GM23338 (cell line): ENCODE measurements at regions not wholly inside any gene's neighbourhood (a gene's known extent, or its start where the extent isn't known, plus 50 kb on each side); places are given as distances from the start of the nearest gene placed in this dataset.
"Not testable (repeated sequence)": the region's sequence is repeated elsewhere in the genome, so short reads cannot be mapped to it uniquely, and the experiment has no call there.

ENCODE experiments used
- ATAC-seq: fragments of 200-7000 bp; cut with Tn5 transposase; 3 replicates; pipeline ENCODE4 v1.9.1; 2020
- DNase-seq: peaks from one replicate; pipeline ENCODE4 v3.0.0-alpha.2; 2015; ENCODE audit warnings: low spot score
- H2AFZ ChIP-seq: fragments of 200-600 bp; sonication (generic); 2 replicates; pipeline ENCODE4 v1.8.0; 2016; ENCODE audit warnings: antibody characterized with exemption, mild to moderate bottlenecking, moderate library complexity
- H3F3A ChIP-seq: fragments of 200-600 bp; sonication (generic); replicated peaks from 2 replicates; pipeline ENCODE4 v1.8.0; 2017; ENCODE audit warnings: antibody characterized with exemption, mixed run types, low read depth
- H3K27ac ChIP-seq: fragments of 200-600 bp; sonication (generic); 2 replicates; pipeline ENCODE4 v1.6.1; 2016; ENCODE audit warnings: low read depth
- H3K27me3 ChIP-seq: fragments of 200-600 bp; sonication (generic); 2 replicates; pipeline ENCODE4 v1.8.0; 2016; ENCODE audit warnings: mild to moderate bottlenecking, mixed run types, moderate library complexity; ENCODE audit not compliant: insufficient read depth
- H3K36me3 ChIP-seq: fragments of 200-600 bp; sonication (generic); 2 replicates; pipeline ENCODE4 v1.8.0; 2016; ENCODE audit warnings: mild to moderate bottlenecking; ENCODE audit not compliant: insufficient read depth
- H3K4me1 ChIP-seq: fragments of 200-600 bp; sonication (generic); 2 replicates; pipeline ENCODE4 v1.8.0; 2016; ENCODE audit warnings: mild to moderate bottlenecking, moderate library complexity; ENCODE audit not compliant: insufficient read depth
- H3K4me2 ChIP-seq: fragments of 200-600 bp; sonication (generic); 2 replicates; pipeline ENCODE4 v1.7.1; 2017; ENCODE audit warnings: mixed run types
- H3K4me3 ChIP-seq: fragments of 200-600 bp; sonication (generic); 2 replicates; pipeline ENCODE4 v1.6.1; 2016; ENCODE audit warnings: mixed run types
- H3K79me2 ChIP-seq: fragments of 200-600 bp; sonication (generic); replicated peaks from 2 replicates; pipeline ENCODE4 v1.8.0; 2017; ENCODE audit warnings: mild to moderate bottlenecking; ENCODE audit not compliant: insufficient read depth
- H3K9me2 ChIP-seq: fragments of 200-600 bp; sonication (generic); 2 replicates; pipeline ENCODE4 v1.8.0; 2017; ENCODE audit not compliant: insufficient read depth
- H4K20me1 ChIP-seq: fragments of 200-600 bp; sonication (generic); replicated peaks from 2 replicates; pipeline ENCODE4 v1.8.0; 2017; ENCODE audit warnings: mild to moderate bottlenecking; ENCODE audit not compliant: insufficient read depth
- H3K27ac Mint-ChIP-seq: 2 replicates; pipeline ENCODE4 v1.8.0; 2020; ENCODE audit warnings: inconsistent platforms, mild to moderate bottlenecking, moderate library complexity, mixed read lengths
- H3K27me3 Mint-ChIP-seq: 3 replicates; pipeline ENCODE4 v1.8.0; 2022; ENCODE audit warnings: low read depth, mild to moderate bottlenecking, moderate library complexity, mixed read lengths, inconsistent platforms; ENCODE audit not compliant: insufficient read depth, poor library complexity
- H3K36me3 Mint-ChIP-seq: 3 replicates; pipeline ENCODE4 v1.8.0; 2021; ENCODE audit warnings: low read depth, mild to moderate bottlenecking, inconsistent platforms, moderate library complexity, mixed read lengths
- H3K4me1 Mint-ChIP-seq: 3 replicates; pipeline ENCODE4 v1.8.0; 2020; ENCODE audit warnings: mild to moderate bottlenecking, inconsistent platforms, mixed read lengths
- H3K4me3 Mint-ChIP-seq: 3 replicates; pipeline ENCODE4 v1.8.0; 2021; ENCODE audit warnings: moderate library complexity, mild to moderate bottlenecking, inconsistent platforms, mixed read lengths
- H3K9me3 Mint-ChIP-seq: 3 replicates; pipeline ENCODE4 v1.8.0; 2020; ENCODE audit warnings: moderate library complexity, mild to moderate bottlenecking, inconsistent platforms, mixed read lengths
- CREB1 ChIP-seq: fragments of 250-450 bp; sonication (Bioruptor Pico); IDR thresholded peaks from 2 replicates; pipeline ENCODE4 v1.5.0; 2020; ENCODE audit warnings: low read depth, mild to moderate bottlenecking, moderate library complexity
- CTCF ChIP-seq, 2 experiments: fragments of 200-600 bp in 1 of 2; sonication (generic) in 1 of 2; conservative IDR thresholded peaks; 2 replicates each; pipeline versions ENCODE4 v1.5.1 to v1.6.1; 2016 to 2017; ENCODE audit warnings: antibody characterized with exemption in 2 of 2, low read depth in 2 of 2, mild to moderate bottlenecking in 2 of 2, moderate library complexity in 1 of 2
- ETS1 ChIP-seq: IDR thresholded peaks from 2 replicates; pipeline ENCODE4 v1.6.1; 2016; ENCODE audit warnings: antibody characterized with exemption
- EZH2 ChIP-seq: fragments of 200-600 bp; sonication (generic); IDR thresholded peaks from one replicate; pipeline ENCODE4 v1.8.0; 2017; ENCODE audit warnings: antibody characterized with exemption, mild to moderate bottlenecking, low read depth; ENCODE audit not compliant: unreplicated experiment
- EZH2phosphoT487 ChIP-seq: fragments of 200-600 bp; sonication (generic); IDR thresholded peaks from one replicate; pipeline ENCODE4 v1.8.1; 2018; ENCODE audit warnings: antibody characterized with exemption; ENCODE audit not compliant: unreplicated experiment
- JUNB ChIP-seq: IDR thresholded peaks from one replicate; pipeline ENCODE4 v1.6.1; 2016; ENCODE audit warnings: antibody characterized with exemption; ENCODE audit not compliant: unreplicated experiment
- NANOG ChIP-seq: IDR thresholded peaks from 2 replicates; pipeline ENCODE4 v1.6.1; 2016; ENCODE audit warnings: antibody characterized with exemption, borderline replicate concordance
- POLR2AphosphoS5 ChIP-seq: IDR thresholded peaks from 2 replicates; pipeline ENCODE4 v1.6.1; 2016; ENCODE audit warnings: antibody characterized with exemption, low read depth
- REST ChIP-seq: IDR thresholded peaks from one replicate; pipeline ENCODE4 v1.6.1; 2018; ENCODE audit warnings: antibody characterized with exemption; ENCODE audit not compliant: unreplicated experiment
- STAT1 ChIP-seq: IDR thresholded peaks from one replicate; pipeline ENCODE4 v1.6.1; 2016; ENCODE audit warnings: antibody characterized with exemption; ENCODE audit not compliant: unreplicated experiment
- ZNF114 ChIP-seq: fragments of 250-450 bp; sonication (Bioruptor Pico); IDR thresholded peaks from 2 replicates; pipeline ENCODE4 v1.5.0; 2020; ENCODE audit warnings: mild to moderate bottlenecking, moderate library complexity
- ZNF331 ChIP-seq: fragments of 250-450 bp; sonication (Bioruptor Pico); IDR thresholded peaks from 2 replicates; pipeline ENCODE4 v1.5.0; 2020; ENCODE audit warnings: low read depth, mild to moderate bottlenecking, moderate library complexity

- not testable (repeated sequence) for DNase-seq, H3K27me3 Mint-ChIP-seq, H3K4me2 ChIP-seq, H3K79me2 ChIP-seq, H3K27ac Mint-ChIP-seq, H3K9me2 ChIP-seq, H3K4me1 Mint-ChIP-seq, H3K36me3 Mint-ChIP-seq, H3K4me1 ChIP-seq, H3F3A ChIP-seq, H3K4me3 ChIP-seq, H2AFZ ChIP-seq, H4K20me1 ChIP-seq, H3K27me3 ChIP-seq, H3K36me3 ChIP-seq, H3K4me3 Mint-ChIP-seq, ATAC-seq, H3K9me3 Mint-ChIP-seq, H3K27ac ChIP-seq
Measured at GRCh38 chr4:23408913-23409312, 480.9 kb downstream of the PPARGC1A start.

- no peaks in the 10 kb centered on the region for H3K36me3 Mint-ChIP-seq
- Histone ChIP-seq H3K4me3 (no peak overlapping the region), H2AFZ (no peak overlapping the region), H3K27me3 (no peaks in the 10 kb centered on the region), H3K36me3 (no peaks in the 10 kb centered on the region), H3K79me2 (no peaks in the 10 kb centered on the region), H3K9me2 (peaks cover 6% of the 10 kb centered on the region; the same call in 1 of the 2 replicates), H3F3A (no peaks in the 10 kb centered on the region), H4K20me1 (no peaks in the 10 kb centered on the region), H3K4me1 (no peaks in the 10 kb centered on the region), H3K27ac (no peak overlapping the region), H3K4me2 (no peak overlapping the region)
- ATAC-seq (no peak), DNase-seq (no peak)
- H3K27ac Mint-ChIP-seq: no peak overlapping the region
- no peaks in the 10 kb centered on the region; the same call in 2 of the 3 replicates for H3K4me1 Mint-ChIP-seq
- H3K9me3 Mint-ChIP-seq: no peaks in the 10 kb centered on the region; the same call in 2 of the 3 replicates
- H3K4me3 Mint-ChIP-seq: no peak overlapping the region
- peaks cover 3% of the 10 kb centered on the region for H3K27me3 Mint-ChIP-seq
- no peak for TF ChIP-seq ZNF331 (CRISPR knock-in tag)
- no peak for TF ChIP-seq POLR2AphosphoS5
- TF ChIP-seq EZH2: no peak
- no peak for TF ChIP-seq JUNB
- TF ChIP-seq ETS1: no peak
- TF ChIP-seq NANOG: no peak
- TF ChIP-seq REST: no peak
- no peak for TF ChIP-seq EZH2phosphoT487
- no peak for TF ChIP-seq STAT1
- no peak for TF ChIP-seq ZNF114 (CRISPR knock-in tag)
- no peak for TF ChIP-seq CTCF (conservative IDR thresholded peaks at IDR 0.05; ENCODE audit: low read depth in 2 of 2)
- TF ChIP-seq CREB1 (CRISPR knock-in tag): no peak
Measured at GRCh38 chr4:23401572-23401971, 488.3 kb downstream of the PPARGC1A start.
